GM19438 (cell line): ENCODE measurements at regions not wholly inside any gene's neighbourhood (a gene's known extent, or its start where the extent isn't known, plus 50 kb on each side); places are given as distances from the start of the nearest gene placed in this dataset.

ENCODE experiments used
- ATAC-seq: cut with Tn5 transposase; IDR thresholded peaks from one replicate; pipeline ENCODE4 v1.9.1; 2021; ENCODE audit warnings: low read depth; ENCODE audit not compliant: unreplicated experiment

GRCh38 chr15:97401195-97401594 is 559.3 kb upstream of the ARRDC4 start:
- ATAC-seq, result no peak

- ATAC-seq, result no peak
Observed at GRCh38 chr15:97401970-97402369, 558.5 kb upstream of the ARRDC4 start.

GRCh38 chr15:97406841-97407240 is 553.7 kb upstream of the ARRDC4 start:
- ATAC-seq, result no peak

- no peak for ATAC-seq
Observed at GRCh38 chr15:97410897-97411575, 549.5 kb upstream of the ARRDC4 start.

GRCh38 chr15:97420130-97420529 is 540.4 kb upstream of the ARRDC4 start:
- no peak for ATAC-seq

- ATAC-seq, result no peak
Observed at GRCh38 chr15:97425596-97425995, 534.9 kb upstream of the ARRDC4 start.

GRCh38 chr15:97443101-97443500 is 517.4 kb upstream of the ARRDC4 start:
- ATAC-seq, result no peak

GRCh38 chr15:97446138-97446537 is 514.4 kb upstream of the ARRDC4 start:
- no peak for ATAC-seq

GRCh38 chr15:97456521-97457202 is 503.8 kb upstream of the ARRDC4 start:
- ATAC-seq, result no peak

- no peak for ATAC-seq
Observed at GRCh38 chr15:97457203-97457847, 503.2 kb upstream of the ARRDC4 start.

- ATAC-seq, result no peak
Observed at GRCh38 chr15:97459771-97460170, 500.7 kb upstream of the ARRDC4 start.

GRCh38 chr15:97461226-97461625 is 499.3 kb upstream of the ARRDC4 start:
- no peak for ATAC-seq

- ATAC-seq, result no peak
Observed at GRCh38 chr15:97463696-97464095, 496.8 kb upstream of the ARRDC4 start.

- no peak for ATAC-seq
Observed at GRCh38 chr15:97470417-97470816, 490.1 kb upstream of the ARRDC4 start.

GRCh38 chr15:97473627-97474026 is 486.9 kb upstream of the ARRDC4 start:
- ATAC-seq, result no peak

GRCh38 chr15:97479957-97480356 is 480.5 kb upstream of the ARRDC4 start:
- ATAC-seq, result no peak

- no peak for ATAC-seq
Observed at GRCh38 chr15:97482521-97482920, 478.0 kb upstream of the ARRDC4 start.

- ATAC-seq, result no peak
Observed at GRCh38 chr15:97483232-97483631, 477.3 kb upstream of the ARRDC4 start.

GRCh38 chr15:97490429-97490828 is 470.1 kb upstream of the ARRDC4 start:
- ATAC-seq, result no peak

- ATAC-seq, result no peak
Observed at GRCh38 chr15:97501291-97501690, 459.2 kb upstream of the ARRDC4 start.

GRCh38 chr15:97502038-97502437 is 458.5 kb upstream of the ARRDC4 start:
- ATAC-seq, result no peak
